Lower leg skin (tissue), 4 donors: ENCODE measurements at regions not wholly inside any gene's neighbourhood (a gene's known extent, or its start where the extent isn't known, plus 50 kb on each side); places are given as distances from the start of the nearest gene placed in this dataset.
"Not testable (repeated sequence)": the region's sequence is repeated elsewhere in the genome, so short reads cannot be mapped to it uniquely, and the experiment has no call there.

Experiments used
- DNase-seq, 2 donors: peaks; one replicate each; pipeline ENCODE4 v3.0.0-alpha.2; 2019; ENCODE audit warnings: low spot score in 2 of 2
- H3K4me3 ChIP-seq: fragments of 200-600 bp; sonication (generic); 2 replicates; pipeline ENCODE4 v1.5.1; 2017; ENCODE audit warnings: mild to moderate bottlenecking, low read depth; ENCODE audit not compliant: poor library complexity, severe bottlenecking
- CTCF ChIP-seq, 3 donors: fragments of 450-650 bp; IDR thresholded peaks; one replicate each; pipeline ENCODE4 v1.5.1; 2016; ENCODE audit warnings: antibody characterized with exemption in 3 of 3, mild to moderate bottlenecking in 3 of 3, moderate library complexity in 2 of 3
- POLR2A ChIP-seq, 2 donors: fragments of 450-650 bp; IDR thresholded peaks; one replicate each; pipeline ENCODE4 v1.6.1; 2016 to 2017; ENCODE audit warnings: antibody characterized with exemption in 2 of 2, mild to moderate bottlenecking in 1 of 2, moderate library complexity in 1 of 2
- WGBS, 2 donors: methylation state at CpG; one replicate each; pipeline ENCODE4 v1.1.5; 2018; 5-methylcytosine and 5-hydroxymethylcytosine counted together
- intact Hi-C: fragments of 100-400 bp; cut with DNase I; formaldehyde crosslinking; loops from one replicate; pipeline ENCODE4 v1.15.0; 2023; ENCODE audit warnings: low total_unique reads

- DNase-seq: peak in 1 of 2 donors; percentile 76
- whole genome bisulfite sequencing, 2 donors: 69 to 71% methylated on average over 18 of the region's 18 CpGs
- no peak overlapping the region for H3K4me3 ChIP-seq
- intact Hi-C loops: no loop called here
- TF ChIP-seq CTCF (IDR thresholded peaks at IDR 0.05) (no peak), POLR2A (IDR thresholded peaks at IDR 0.05) (no peak)
Observed at GRCh38 chr7:73918926-73919693, 58.2 kb downstream of the TMEM270 start.

DNA sequence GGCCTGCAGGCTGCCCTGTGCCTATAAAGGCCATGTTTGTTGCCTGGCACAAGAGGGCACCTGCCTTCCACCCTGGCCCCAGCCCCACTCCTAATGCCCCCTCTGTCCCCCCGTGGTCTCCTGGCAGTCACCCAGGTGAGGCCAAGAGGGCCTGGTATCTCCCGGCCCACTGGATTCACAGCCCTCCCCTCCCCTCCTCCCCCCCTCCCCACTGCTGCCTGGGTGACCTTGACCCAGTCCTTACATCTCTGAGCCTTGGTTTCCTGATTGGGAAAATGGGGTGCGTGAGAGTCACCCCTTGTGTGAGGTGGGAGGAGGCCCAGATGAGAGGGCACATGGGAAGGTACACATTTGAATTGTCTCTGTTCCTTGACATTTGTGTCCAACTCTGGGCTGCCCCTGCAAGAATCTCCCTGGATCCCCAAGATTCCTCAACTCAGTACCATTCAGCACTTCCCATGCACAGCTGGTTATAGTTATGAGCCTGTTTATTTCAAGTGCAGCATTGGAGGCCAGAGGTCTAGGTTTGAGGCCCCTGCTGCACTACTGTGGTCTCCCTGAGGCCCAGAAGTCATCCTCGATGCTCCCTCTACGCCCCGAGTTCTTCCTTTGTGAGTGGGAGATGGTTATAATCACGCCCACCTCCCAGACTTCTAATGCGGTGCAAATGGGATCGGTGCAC lies 58.9 kb downstream of the TMEM270 start:
- intact Hi-C loops: no loop called here
- no peak for TF ChIP-seq POLR2A (IDR thresholded peaks at IDR 0.05)
- TF ChIP-seq CTCF (IDR thresholded peaks at IDR 0.05): no peak
- WGBS, 2 donors: 70 to 76% methylated on average over 9 of the region's 9 CpGs
- DNase-seq: peak in 1 of 2 donors; percentile 79
- no peak overlapping the region for H3K4me3 ChIP-seq

- TF ChIP-seq CTCF (IDR thresholded peaks at IDR 0.05) (no peak), POLR2A (IDR thresholded peaks at IDR 0.05) (no peak)
- peak in 1 of 2 donors; percentile 84 for DNase-seq
- no peak overlapping the region for H3K4me3 ChIP-seq
- 61 to 66% methylated on average over 22 of the region's 22 CpGs for WGBS, 2 donors
- intact Hi-C loops: no loop called here
Observed at GRCh38 chr7:73920406-73921134, 59.6 kb downstream of the TMEM270 start.

DNA sequence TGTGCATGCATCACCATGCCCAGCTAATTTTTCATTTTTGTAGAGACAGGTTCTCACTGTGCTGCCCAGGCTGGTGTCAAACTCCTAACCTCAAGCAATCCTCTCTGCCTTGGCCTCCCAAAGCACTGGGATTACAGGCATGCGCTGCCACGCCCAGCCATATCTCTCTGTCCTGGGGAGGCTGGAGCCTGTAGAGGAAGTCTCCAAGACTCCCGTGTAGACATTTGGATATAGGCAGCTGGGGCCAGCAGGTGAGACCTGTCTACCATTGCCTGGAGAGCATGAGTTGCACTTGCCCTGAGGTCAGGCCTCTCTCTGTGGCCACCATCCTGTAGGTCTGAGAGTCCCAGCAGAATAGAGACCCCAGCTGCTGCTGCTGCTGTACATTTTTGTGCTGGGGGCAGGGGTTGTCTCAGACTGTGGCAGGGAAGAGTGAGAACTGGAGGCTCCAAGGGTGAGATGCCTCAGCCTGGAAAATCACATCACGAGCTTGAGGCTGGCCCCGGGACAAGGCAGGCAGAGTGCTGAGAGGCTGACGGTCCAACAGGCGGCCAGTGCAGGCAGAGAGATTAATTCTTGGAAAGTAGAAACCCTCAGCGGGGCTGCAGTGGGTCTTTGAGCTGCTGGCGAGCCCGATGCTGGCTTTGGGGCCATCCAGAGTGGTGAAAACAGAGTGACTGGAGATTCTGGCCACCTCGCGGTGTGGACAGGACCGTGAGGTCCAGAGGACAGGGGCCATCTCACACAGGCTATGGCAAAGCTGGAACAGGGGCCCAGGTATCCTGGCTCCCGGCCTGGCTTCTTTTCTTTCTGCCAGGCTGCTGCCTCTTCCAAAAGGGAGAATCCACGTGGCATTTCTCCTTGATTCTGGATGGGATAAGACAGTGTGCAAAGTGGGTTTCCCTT lies 60.9 kb downstream of the TMEM270 start:
- DNase-seq: peak in 1 of 2 donors; percentile 90
- intact Hi-C loops: no loop called here
- no peak for TF ChIP-seq CTCF (IDR thresholded peaks at IDR 0.05)
- TF ChIP-seq POLR2A (IDR thresholded peaks at IDR 0.05): no peak
- H3K4me3 ChIP-seq: no peak overlapping the region
- 60 to 74% methylated on average over 15 of the region's 15 CpGs for WGBS, 2 donors

DNA sequence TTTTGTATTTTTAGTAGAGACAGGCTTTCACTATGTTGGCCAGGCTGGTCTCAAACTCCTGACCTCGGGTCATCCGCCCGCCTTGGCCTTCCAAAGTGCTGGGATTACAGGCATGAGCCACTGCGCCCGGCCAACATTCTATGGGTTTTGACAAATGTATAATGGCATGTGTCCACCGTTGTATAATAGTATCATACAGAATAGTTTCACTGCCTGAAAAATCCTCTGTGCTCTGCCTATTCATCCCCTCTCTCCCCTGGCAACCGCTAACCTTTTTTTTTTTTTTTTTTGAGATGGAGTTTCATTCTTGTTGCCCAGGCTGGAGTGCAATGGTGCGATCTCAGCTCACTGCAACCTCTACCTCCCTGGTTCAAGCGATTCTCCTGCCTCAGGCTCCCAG lies 67.7 kb downstream of the TMEM270 start:
- intact Hi-C loops, DNase-seq, H3K4me3 ChIP-seq: not testable (repeated sequence)
- 58 to 62% methylated on average over 9 of the region's 9 CpGs for WGBS, 2 donors
